ENCODE measurements at regions not wholly inside any gene's neighbourhood (a gene's known extent, or its start where the extent isn't known, plus 50 kb on each side); places are given as distances from the start of the nearest gene placed in this dataset.

DNA sequence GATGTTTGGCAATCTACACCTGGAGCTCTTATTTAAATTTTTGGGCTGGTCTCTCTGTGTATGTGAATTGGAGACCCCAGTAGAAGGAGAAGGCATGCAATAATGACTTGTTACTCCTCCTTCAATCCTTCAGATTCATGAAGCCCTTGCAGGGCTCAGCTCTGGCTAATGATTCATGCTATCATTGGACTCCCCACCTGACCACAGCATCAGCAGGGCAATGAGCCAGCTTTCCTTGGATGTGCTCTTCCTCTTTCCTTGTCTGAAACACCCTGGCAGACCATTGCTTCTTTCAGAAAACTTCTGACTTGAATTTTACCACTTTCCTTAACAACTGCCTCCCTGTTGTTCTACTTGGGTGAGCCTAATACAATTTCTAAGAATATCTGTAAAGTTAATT is 1019.2 kb downstream of the AACS start:
- TF ChIP-seq EZH2 (IDR thresholded peaks at IDR 0.05; ENCODE audit: borderline replicate concordance, insufficient read depth, low read length, poor library complexity, severe bottlenecking), result no peak
- TF ChIP-seq, protein P1, sequence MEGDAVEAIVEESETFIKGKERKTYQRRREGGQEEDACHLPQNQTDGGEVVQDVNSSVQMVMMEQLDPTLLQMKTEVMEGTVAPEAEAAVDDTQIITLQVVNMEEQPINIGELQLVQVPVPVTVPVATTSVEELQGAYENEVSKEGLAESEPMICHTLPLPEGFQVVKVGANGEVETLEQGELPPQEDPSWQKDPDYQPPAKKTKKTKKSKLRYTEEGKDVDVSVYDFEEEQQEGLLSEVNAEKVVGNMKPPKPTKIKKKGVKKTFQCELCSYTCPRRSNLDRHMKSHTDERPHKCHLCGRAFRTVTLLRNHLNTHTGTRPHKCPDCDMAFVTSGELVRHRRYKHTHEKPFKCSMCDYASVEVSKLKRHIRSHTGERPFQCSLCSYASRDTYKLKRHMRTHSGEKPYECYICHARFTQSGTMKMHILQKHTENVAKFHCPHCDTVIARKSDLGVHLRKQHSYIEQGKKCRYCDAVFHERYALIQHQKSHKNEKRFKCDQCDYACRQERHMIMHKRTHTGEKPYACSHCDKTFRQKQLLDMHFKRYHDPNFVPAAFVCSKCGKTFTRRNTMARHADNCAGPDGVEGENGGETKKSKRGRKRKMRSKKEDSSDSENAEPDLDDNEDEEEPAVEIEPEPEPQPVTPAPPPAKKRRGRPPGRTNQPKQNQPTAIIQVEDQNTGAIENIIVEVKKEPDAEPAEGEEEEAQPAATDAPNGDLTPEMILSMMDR (IDR thresholded peaks at IDR 0.05; ENCODE audit: poor library complexity, severe bottlenecking), result no peak
- TF ChIP-seq POLR2AphosphoS5 (IDR thresholded peaks at IDR 0.05), result no peak
- no peak for TF ChIP-seq SMC3 (conservative IDR thresholded peaks at IDR 0.05; ENCODE audit: poor library complexity)
- TF ChIP-seq EP300 (conservative IDR thresholded peaks at IDR 0.05; ENCODE audit: poor library complexity, severe bottlenecking), result no peak
- no peak for TF ChIP-seq MXI1 (conservative IDR thresholded peaks at IDR 0.05; ENCODE audit: poor library complexity, severe bottlenecking)
- TF ChIP-seq TAF1 (IDR thresholded peaks at IDR 0.05; ENCODE audit: low read depth), result no peak
- TF ChIP-seq, protein P2, sequence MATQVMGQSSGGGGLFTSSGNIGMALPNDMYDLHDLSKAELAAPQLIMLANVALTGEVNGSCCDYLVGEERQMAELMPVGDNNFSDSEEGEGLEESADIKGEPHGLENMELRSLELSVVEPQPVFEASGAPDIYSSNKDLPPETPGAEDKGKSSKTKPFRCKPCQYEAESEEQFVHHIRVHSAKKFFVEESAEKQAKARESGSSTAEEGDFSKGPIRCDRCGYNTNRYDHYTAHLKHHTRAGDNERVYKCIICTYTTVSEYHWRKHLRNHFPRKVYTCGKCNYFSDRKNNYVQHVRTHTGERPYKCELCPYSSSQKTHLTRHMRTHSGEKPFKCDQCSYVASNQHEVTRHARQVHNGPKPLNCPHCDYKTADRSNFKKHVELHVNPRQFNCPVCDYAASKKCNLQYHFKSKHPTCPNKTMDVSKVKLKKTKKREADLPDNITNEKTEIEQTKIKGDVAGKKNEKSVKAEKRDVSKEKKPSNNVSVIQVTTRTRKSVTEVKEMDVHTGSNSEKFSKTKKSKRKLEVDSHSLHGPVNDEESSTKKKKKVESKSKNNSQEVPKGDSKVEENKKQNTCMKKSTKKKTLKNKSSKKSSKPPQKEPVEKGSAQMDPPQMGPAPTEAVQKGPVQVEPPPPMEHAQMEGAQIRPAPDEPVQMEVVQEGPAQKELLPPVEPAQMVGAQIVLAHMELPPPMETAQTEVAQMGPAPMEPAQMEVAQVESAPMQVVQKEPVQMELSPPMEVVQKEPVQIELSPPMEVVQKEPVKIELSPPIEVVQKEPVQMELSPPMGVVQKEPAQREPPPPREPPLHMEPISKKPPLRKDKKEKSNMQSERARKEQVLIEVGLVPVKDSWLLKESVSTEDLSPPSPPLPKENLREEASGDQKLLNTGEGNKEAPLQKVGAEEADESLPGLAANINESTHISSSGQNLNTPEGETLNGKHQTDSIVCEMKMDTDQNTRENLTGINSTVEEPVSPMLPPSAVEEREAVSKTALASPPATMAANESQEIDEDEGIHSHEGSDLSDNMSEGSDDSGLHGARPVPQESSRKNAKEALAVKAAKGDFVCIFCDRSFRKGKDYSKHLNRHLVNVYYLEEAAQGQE (IDR thresholded peaks at IDR 0.05; ENCODE audit: borderline replicate concordance), result no peak
- TF ChIP-seq RAD21 (conservative IDR thresholded peaks at IDR 0.05), result no peak
